ENCODE measurements at regions not wholly inside any gene's neighbourhood (a gene's known extent, or its start where the extent isn't known, plus 50 kb on each side); places are given as distances from the start of the nearest gene placed in this dataset.

- H3K4me1 ChIP-seq (ENCODE audit: control insufficient read depth in 3 of 3, insufficient read depth in 3 of 3, low read length in 3 of 3), result peaks cover 6 to 12% (median 9%) of the 10 kb centered on the region in 3 donors
- no peak overlapping the region for H3K27ac ChIP-seq (ENCODE audit: low read depth, low read length)
- no peaks in the 10 kb centered on the region for H3K9me3 ChIP-seq (ENCODE audit: control insufficient read depth in 3 of 3, low read length in 3 of 3)
- peaks cover 14 to 28% (median 16%) of the 10 kb centered on the region in 3 donors for H3K27me3 ChIP-seq (ENCODE audit: control insufficient read depth in 3 of 3, insufficient read depth in 3 of 3, low read length in 3 of 3)
- no peak overlapping the region for H3K9ac ChIP-seq (ENCODE audit: low read depth in 1 of 3, low read length in 3 of 3)
- no peaks in the 10 kb centered on the region for H3K36me3 ChIP-seq (ENCODE audit: control insufficient read depth in 3 of 3, insufficient read depth in 3 of 3, low read length in 3 of 3)
- H3K4me3 ChIP-seq (ENCODE audit: low read length in 3 of 3), result no peak overlapping the region
Measured at GRCh38 chr13:110807546-110807945, 94.0 kb downstream of the ING1 start.

DNA sequence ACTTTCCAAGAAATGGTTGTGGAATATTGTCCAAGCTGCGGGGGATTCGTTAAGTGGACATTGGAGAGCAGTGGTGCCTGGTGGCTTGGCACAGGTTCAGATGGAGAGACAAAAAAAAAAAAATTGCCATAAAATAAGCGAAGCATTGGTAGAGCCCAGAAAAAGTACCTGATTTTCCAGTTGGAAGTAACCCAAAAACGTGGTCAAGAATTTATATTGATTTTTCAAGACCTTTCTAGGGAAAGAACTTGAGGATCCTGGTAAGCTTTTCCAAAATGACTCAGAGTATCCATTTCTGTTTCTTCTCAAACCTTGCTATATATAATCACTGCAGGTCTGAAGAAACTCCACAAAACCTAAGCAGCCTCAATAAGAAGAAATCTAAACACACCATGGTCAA is 94.6 kb downstream of the ING1 start:
- Histone ChIP-seq H3K27me3 (ENCODE audit: control insufficient read depth in 3 of 3, insufficient read depth in 3 of 3, low read length in 3 of 3) (peaks cover 14 to 28% (median 16%) of the 10 kb centered on the region in 3 donors), H3K36me3 (ENCODE audit: control insufficient read depth in 3 of 3, insufficient read depth in 3 of 3, low read length in 3 of 3) (no peaks in the 10 kb centered on the region), H3K9ac (ENCODE audit: low read depth in 1 of 3, low read length in 3 of 3) (no peak overlapping the region), H3K9me3 (ENCODE audit: control insufficient read depth in 3 of 3, low read length in 3 of 3) (no peaks in the 10 kb centered on the region), H3K27ac (ENCODE audit: low read depth, low read length) (no peak overlapping the region), H3K4me1 (ENCODE audit: control insufficient read depth in 3 of 3, insufficient read depth in 3 of 3, low read length in 3 of 3) (peaks cover 6 to 15% (median 12%) of the 10 kb centered on the region in 3 donors), H3K4me3 (ENCODE audit: low read length in 3 of 3) (no peak overlapping the region)

- H3K4me3 ChIP-seq (ENCODE audit: low read length in 3 of 3), result no peak overlapping the region
- H3K9me3 ChIP-seq (ENCODE audit: control insufficient read depth in 3 of 3, low read length in 3 of 3), result no peaks in the 10 kb centered on the region
- no peaks in the 10 kb centered on the region for H3K36me3 ChIP-seq (ENCODE audit: control insufficient read depth in 3 of 3, insufficient read depth in 3 of 3, low read length in 3 of 3)
- no peak overlapping the region for H3K9ac ChIP-seq (ENCODE audit: low read depth in 1 of 3, low read length in 3 of 3)
- H3K27ac ChIP-seq (ENCODE audit: low read depth, low read length), result no peak overlapping the region
- peaks cover 6 to 15% (median 12%) of the 10 kb centered on the region in 3 donors for H3K4me1 ChIP-seq (ENCODE audit: control insufficient read depth in 3 of 3, insufficient read depth in 3 of 3, low read length in 3 of 3)
- peaks cover 9 to 25% (median 11%) of the 10 kb centered on the region in 3 donors for H3K27me3 ChIP-seq (ENCODE audit: control insufficient read depth in 3 of 3, insufficient read depth in 3 of 3, low read length in 3 of 3)
Measured at GRCh38 chr13:110809871-110810486, 96.5 kb downstream of the ING1 start.

- Histone ChIP-seq H3K9me3 (ENCODE audit: control insufficient read depth in 3 of 3, low read length in 3 of 3) (no peaks in the 10 kb centered on the region), H3K36me3 (ENCODE audit: control insufficient read depth in 3 of 3, insufficient read depth in 3 of 3, low read length in 3 of 3) (no peaks in the 10 kb centered on the region), H3K27ac (ENCODE audit: low read depth, low read length) (no peak overlapping the region), H3K4me3 (ENCODE audit: low read length in 3 of 3) (no peak overlapping the region), H3K9ac (ENCODE audit: low read depth in 1 of 3, low read length in 3 of 3) (peak overlapping the region in 1 of 3 donors; percentile 78), H3K27me3 (ENCODE audit: control insufficient read depth in 3 of 3, insufficient read depth in 3 of 3, low read length in 3 of 3) (peaks cover 9 to 22% (median 11%) of the 10 kb centered on the region in 3 donors), H3K4me1 (ENCODE audit: control insufficient read depth in 3 of 3, insufficient read depth in 3 of 3, low read length in 3 of 3) (peaks cover 8 to 15% (median 13%) of the 10 kb centered on the region in 3 donors)
Measured at GRCh38 chr13:110811008-110811720, 97.7 kb downstream of the ING1 start.

- peaks cover 14 to 20% (median 18%) of the 10 kb centered on the region in 3 donors for H3K4me1 ChIP-seq (ENCODE audit: control insufficient read depth in 3 of 3, insufficient read depth in 3 of 3, low read length in 3 of 3)
- peaks cover 9 to 20% (median 11%) of the 10 kb centered on the region in 3 donors for H3K27me3 ChIP-seq (ENCODE audit: control insufficient read depth in 3 of 3, insufficient read depth in 3 of 3, low read length in 3 of 3)
- H3K36me3 ChIP-seq (ENCODE audit: control insufficient read depth in 3 of 3, insufficient read depth in 3 of 3, low read length in 3 of 3), result no peaks in the 10 kb centered on the region
- H3K9me3 ChIP-seq (ENCODE audit: control insufficient read depth in 3 of 3, low read length in 3 of 3), result no peaks in the 10 kb centered on the region
- H3K9ac ChIP-seq (ENCODE audit: low read depth in 1 of 3, low read length in 3 of 3), result peak overlapping the region in 2 of 3 donors; percentile 56 to 78
- H3K4me3 ChIP-seq (ENCODE audit: low read length in 3 of 3), result peak overlapping the region; percentile 62 to 73 (median 67)
- no peak overlapping the region for H3K27ac ChIP-seq (ENCODE audit: low read depth, low read length)
Measured at GRCh38 chr13:110811771-110812120, 98.2 kb downstream of the ING1 start.

DNA sequence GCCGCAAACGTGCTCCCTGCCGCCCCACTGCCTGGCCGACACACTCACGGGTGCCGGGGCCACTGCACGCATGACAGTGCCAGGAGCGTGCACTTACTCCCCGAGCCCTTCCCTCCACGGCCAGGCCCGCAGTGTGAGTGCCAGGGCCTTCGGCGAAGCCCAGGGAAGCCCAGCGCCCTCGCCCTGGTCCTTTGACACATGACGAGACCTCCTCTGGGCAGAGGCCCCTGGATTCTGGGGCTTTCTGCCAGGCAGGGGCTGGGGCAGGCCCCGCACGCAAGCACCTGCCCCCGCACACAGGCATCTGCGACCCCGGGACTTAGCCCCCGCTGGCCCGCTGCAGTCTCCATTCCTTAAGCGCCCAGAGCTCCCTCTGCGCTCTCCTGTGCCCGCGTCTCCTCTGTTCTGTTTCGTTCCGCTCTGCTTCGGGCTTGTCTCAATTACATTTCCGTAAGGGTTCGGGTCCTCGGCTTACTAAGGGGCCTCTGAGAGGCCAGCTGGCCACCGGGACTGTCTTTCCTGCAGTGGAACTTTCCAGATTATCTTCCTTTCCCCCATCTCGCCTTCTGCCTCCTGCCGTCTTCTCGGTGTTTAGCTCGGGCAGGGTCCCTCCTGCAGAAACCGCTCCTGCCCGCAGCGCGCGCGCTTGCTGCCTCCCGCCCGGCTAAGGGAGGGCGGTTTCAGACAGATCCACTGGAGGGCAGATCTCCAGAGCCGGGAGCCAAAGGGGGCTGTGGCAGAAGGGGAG is 98.8 kb downstream of the ING1 start:
- Histone ChIP-seq H3K4me3 (ENCODE audit: low read length in 3 of 3) (peak overlapping the region; percentile 62 to 73 (median 67)), H3K27me3 (ENCODE audit: control insufficient read depth in 3 of 3, insufficient read depth in 3 of 3, low read length in 3 of 3) (peaks cover 9 to 20% (median 11%) of the 10 kb centered on the region in 3 donors), H3K27ac (ENCODE audit: low read depth, low read length) (no peak overlapping the region), H3K4me1 (ENCODE audit: control insufficient read depth in 3 of 3, insufficient read depth in 3 of 3, low read length in 3 of 3) (peaks cover 14 to 23% (median 18%) of the 10 kb centered on the region in 3 donors), H3K9me3 (ENCODE audit: control insufficient read depth in 3 of 3, low read length in 3 of 3) (no peaks in the 10 kb centered on the region), H3K9ac (ENCODE audit: low read depth in 1 of 3, low read length in 3 of 3) (peak overlapping the region; percentile 56 to 78 (median 57)), H3K36me3 (ENCODE audit: control insufficient read depth in 3 of 3, insufficient read depth in 3 of 3, low read length in 3 of 3) (no peaks in the 10 kb centered on the region)

- Histone ChIP-seq H3K9ac (ENCODE audit: low read depth in 1 of 3, low read length in 3 of 3) (peak overlapping the region in 2 of 3 donors; percentile 57 to 78), H3K4me3 (ENCODE audit: low read length in 3 of 3) (peak overlapping the region; percentile 62 to 73 (median 67)), H3K27me3 (ENCODE audit: control insufficient read depth in 3 of 3, insufficient read depth in 3 of 3, low read length in 3 of 3) (peaks cover 9 to 12% (median 11%) of the 10 kb centered on the region in 3 donors)
Measured at GRCh38 chr13:110812869-110813645, 99.6 kb downstream of the ING1 start.

GRCh38 chr13:110813646-110814624 is 100.4 kb downstream of the ING1 start:
- Histone ChIP-seq H3K4me3 (ENCODE audit: low read length in 3 of 3) (no peak overlapping the region), H3K4me1 (ENCODE audit: control insufficient read depth in 3 of 3, insufficient read depth in 3 of 3, low read length in 3 of 3) (peaks cover 14 to 23% (median 18%) of the 10 kb centered on the region in 3 donors), H3K9me3 (ENCODE audit: control insufficient read depth in 3 of 3, low read length in 3 of 3) (no peaks in the 10 kb centered on the region), H3K36me3 (ENCODE audit: control insufficient read depth in 3 of 3, insufficient read depth in 3 of 3, low read length in 3 of 3) (no peaks in the 10 kb centered on the region), H3K27me3 (ENCODE audit: control insufficient read depth in 3 of 3, insufficient read depth in 3 of 3, low read length in 3 of 3) (peaks cover 8 to 9% (median 9%) of the 10 kb centered on the region in 3 donors), H3K27ac (ENCODE audit: low read depth, low read length) (no peak overlapping the region), H3K9ac (ENCODE audit: low read depth in 1 of 3, low read length in 3 of 3) (no peak overlapping the region)

More at GRCh38 chr13:110812869-110813645, 99.6 kb downstream of the ING1 start:
- no peaks in the 10 kb centered on the region for H3K9me3 ChIP-seq (ENCODE audit: control insufficient read depth in 3 of 3, low read length in 3 of 3)
- peaks cover 14 to 23% (median 18%) of the 10 kb centered on the region in 3 donors for H3K4me1 ChIP-seq (ENCODE audit: control insufficient read depth in 3 of 3, insufficient read depth in 3 of 3, low read length in 3 of 3)
- no peak overlapping the region for H3K27ac ChIP-seq (ENCODE audit: low read depth, low read length)
- no peaks in the 10 kb centered on the region for H3K36me3 ChIP-seq (ENCODE audit: control insufficient read depth in 3 of 3, insufficient read depth in 3 of 3, low read length in 3 of 3)
